GM12878 (cell line): ENCODE measurements at regions not wholly inside any gene's neighbourhood (a gene's known extent, or its start where the extent isn't known, plus 50 kb on each side); places are given as distances from the start of the nearest gene placed in this dataset.

Experiments
- CTCF ChIP-seq, 3 experiments: IDR thresholded peaks in 2 of 3; conservative IDR thresholded peaks in 1 of 3; 2 replicates each; pipeline ENCODE4 v1.5.1; 2011; ENCODE audit warnings: low read depth in 3 of 3, low read length in 3 of 3, mild to moderate bottlenecking in 3 of 3, control low read depth in 2 of 3, moderate library complexity in 2 of 3, inconsistent platforms in 1 of 3, mixed read lengths in 1 of 3; ENCODE audit not compliant: control insufficient read depth in 2 of 3, insufficient read depth in 1 of 3; ENCODE audit errors: extremely low read depth in 1 of 3
- ETV6 ChIP-seq, 2 experiments: fragments of 450-650 bp in 1 of 2; IDR thresholded peaks in 1 of 2; conservative IDR thresholded peaks in 1 of 2; 2 replicates each; pipeline ENCODE4 v1.6.1; 2014; ENCODE audit warnings: antibody characterized with exemption in 1 of 2, borderline replicate concordance in 1 of 2, low read depth in 1 of 2, mild to moderate bottlenecking in 1 of 2, moderate library complexity in 1 of 2
- EZH2 ChIP-seq: IDR thresholded peaks from 2 replicates; pipeline ENCODE4 v1.6.1; 2012; ENCODE audit warnings: low read depth, mild to moderate bottlenecking, control low read depth, inconsistent platforms, low read length, borderline replicate concordance; ENCODE audit not compliant: control insufficient read depth
- KDM1A ChIP-seq: fragments of 200-600 bp; sonication (generic); IDR thresholded peaks from 2 replicates; pipeline ENCODE4 v1.6.1; 2016; ENCODE audit warnings: borderline replicate concordance

GRCh38 chr2:172173174-172173706, 70.5 kb upstream of the DLX2 start:
- TF ChIP-seq KDM1A = no peak
- no peak for TF ChIP-seq CTCF (IDR thresholded peaks at IDR 0.05 in 2 of 3, conservative IDR thresholded peaks at IDR 0.05 in 1 of 3; ENCODE audit: control insufficient read depth in 2 of 3, extremely low read depth in 1 of 3, insufficient read depth in 1 of 3, low read depth in 3 of 3, low read length in 3 of 3)
- TF ChIP-seq ETV6 (conservative IDR thresholded peaks at IDR 0.05 in 1 of 2, IDR thresholded peaks at IDR 0.05 in 1 of 2; ENCODE audit: borderline replicate concordance in 1 of 2, low read depth in 1 of 2) = no peak
- TF ChIP-seq EZH2 = no peak
